CD14-positive monocyte (primary cell): ENCODE measurements at regions not wholly inside any gene's neighbourhood (a gene's known extent, or its start where the extent isn't known, plus 50 kb on each side); places are given as distances from the start of the nearest gene placed in this dataset.

Source experiments
- DNase-seq, 3 donors: peaks; one replicate each; pipeline ENCODE4 v3.0.0-alpha.2; 2011 to 2022
- H2AFZ ChIP-seq: 2 replicates; pipeline ENCODE4 v1.6.0; 2012; ENCODE audit warnings: mild to moderate bottlenecking, low read depth, low read length, inconsistent platforms; ENCODE audit not compliant: insufficient read depth, poor library complexity, severe bottlenecking
- H3K27ac ChIP-seq, 2 donors: 1 replicate in 1 of 2; 2 replicates in 1 of 2; pipeline ENCODE4 v1.5.1; 2012 to 2013; ENCODE audit warnings: low read length in 2 of 2, control low read depth in 1 of 2, inconsistent platforms in 1 of 2, low read depth in 1 of 2, mild to moderate bottlenecking in 1 of 2
- H3K27me3 ChIP-seq, 2 donors: one replicate each; pipeline versions ENCODE4 v1.6.0 to v1.6.1; 2011 to 2013; ENCODE audit warnings: low read length in 2 of 2; ENCODE audit not compliant: control insufficient read depth in 2 of 2, insufficient read depth in 2 of 2
- H3K36me3 ChIP-seq, 2 donors: replicated peaks in 1 of 2; 1 replicate in 1 of 2; 2 replicates in 1 of 2; pipeline versions ENCODE4 v1.5.1 to v1.6.1; 2012 to 2013; ENCODE audit warnings: low read length in 2 of 2, control low read depth in 1 of 2, inconsistent platforms in 1 of 2, mild to moderate bottlenecking in 1 of 2; ENCODE audit not compliant: insufficient read depth in 2 of 2, control insufficient read depth in 1 of 2
- H3K4me1 ChIP-seq, 2 donors: 1 replicate in 1 of 2; 2 replicates in 1 of 2; pipeline versions ENCODE4 v1.5.1 to v1.6.1; 2012 to 2013; ENCODE audit warnings: low read length in 2 of 2, control low read depth in 1 of 2, inconsistent platforms in 1 of 2, mild to moderate bottlenecking in 1 of 2, moderate library complexity in 1 of 2; ENCODE audit not compliant: insufficient read depth in 2 of 2, control insufficient read depth in 1 of 2
- H3K4me2 ChIP-seq: replicated peaks from 2 replicates; pipeline ENCODE3; 2012; ENCODE audit warnings: low read length, moderate library complexity, mild to moderate bottlenecking; ENCODE audit not compliant: poor library complexity, severe bottlenecking; ENCODE audit errors: extremely low read depth
- H3K4me3 ChIP-seq, 3 experiments: fragments of 200-600 bp in 1 of 3; sonication (generic) in 1 of 3; replicated peaks in 1 of 3; 1 replicate in 2 of 3; 2 replicates in 1 of 3; pipeline ENCODE4 v1.5.1; 2011 to 2013; ENCODE audit warnings: low read length in 3 of 3, mild to moderate bottlenecking in 3 of 3, control low read depth in 2 of 3, low read depth in 2 of 3, inconsistent platforms in 1 of 3, moderate library complexity in 1 of 3
- H3K79me2 ChIP-seq: 2 replicates; pipeline ENCODE4 v1.6.0; 2012; ENCODE audit warnings: mild to moderate bottlenecking, control low read depth, inconsistent platforms, low read length, moderate library complexity; ENCODE audit not compliant: insufficient read depth
- H3K9ac ChIP-seq: 2 replicates; pipeline ENCODE4 v1.6.0; 2017; ENCODE audit warnings: low read length, mild to moderate bottlenecking; ENCODE audit not compliant: insufficient read depth, poor library complexity, severe bottlenecking
- H3K9me3 ChIP-seq, 2 donors: replicated peaks in 1 of 2; 1 replicate in 1 of 2; 2 replicates in 1 of 2; pipeline versions ENCODE4 v1.5.1 to v1.6.1; 2012 to 2013; ENCODE audit warnings: low read length in 2 of 2, control low read depth in 1 of 2; ENCODE audit not compliant: control insufficient read depth in 1 of 2, insufficient read depth in 1 of 2
- H4K20me1 ChIP-seq: 2 replicates; pipeline ENCODE4 v1.6.0; 2012; ENCODE audit warnings: mild to moderate bottlenecking, low read length, control low read depth, moderate library complexity; ENCODE audit not compliant: insufficient read depth
- H3K27ac Mint-ChIP-seq, 7 donors: one replicate each; pipeline ENCODE4 v1.8.0; 2020; ENCODE audit warnings: mild to moderate bottlenecking in 7 of 7, mixed read lengths in 7 of 7, moderate library complexity in 6 of 7, inconsistent platforms in 2 of 7
- H3K27me3 Mint-ChIP-seq, 3 donors: one replicate each; pipeline ENCODE4 v1.8.0; 2021 to 2022; ENCODE audit warnings: low read depth in 3 of 3, mild to moderate bottlenecking in 3 of 3, mixed read lengths in 3 of 3, moderate library complexity in 3 of 3, inconsistent platforms in 1 of 3
- H3K36me3 Mint-ChIP-seq, 2 donors: one replicate each; pipeline ENCODE4 v1.8.0; 2020; ENCODE audit warnings: mixed read lengths in 2 of 2, inconsistent platforms in 1 of 2, mild to moderate bottlenecking in 1 of 2
- H3K4me1 Mint-ChIP-seq: one replicate; pipeline ENCODE4 v1.8.0; 2020; ENCODE audit warnings: mild to moderate bottlenecking, mixed read lengths
- H3K4me3 Mint-ChIP-seq, 2 donors: one replicate each; pipeline ENCODE4 v1.8.0; 2020; ENCODE audit warnings: mild to moderate bottlenecking in 2 of 2, mixed read lengths in 2 of 2, moderate library complexity in 1 of 2
- H3K9me3 Mint-ChIP-seq, 7 donors: one replicate each; pipeline ENCODE4 v1.8.0; 2020 to 2022; ENCODE audit warnings: mixed read lengths in 7 of 7, mild to moderate bottlenecking in 6 of 7, moderate library complexity in 6 of 7, inconsistent platforms in 2 of 7
- WGBS: methylation state at CpG from one replicate; pipeline ENCODE4 v1.1.5; 2013; ENCODE audit warnings: missing lambda C conversion rate; ENCODE audit not compliant: insufficient coverage; 5-methylcytosine and 5-hydroxymethylcytosine counted together
- intact Hi-C, 2 donors: fragments of 100-400 bp; cut with micrococcal nuclease; formaldehyde crosslinking; loops; one replicate each; pipeline versions ENCODE4 v1.15.0 to v1.15.1; 2023
- TF ChIP-seq, protein P1 (sequence below): fragments of 200-600 bp; IDR thresholded peaks from one replicate; pipeline ENCODE4 v1.8.0; 2022; ENCODE audit warnings: antibody characterized with exemption, mild to moderate bottlenecking

DNA sequence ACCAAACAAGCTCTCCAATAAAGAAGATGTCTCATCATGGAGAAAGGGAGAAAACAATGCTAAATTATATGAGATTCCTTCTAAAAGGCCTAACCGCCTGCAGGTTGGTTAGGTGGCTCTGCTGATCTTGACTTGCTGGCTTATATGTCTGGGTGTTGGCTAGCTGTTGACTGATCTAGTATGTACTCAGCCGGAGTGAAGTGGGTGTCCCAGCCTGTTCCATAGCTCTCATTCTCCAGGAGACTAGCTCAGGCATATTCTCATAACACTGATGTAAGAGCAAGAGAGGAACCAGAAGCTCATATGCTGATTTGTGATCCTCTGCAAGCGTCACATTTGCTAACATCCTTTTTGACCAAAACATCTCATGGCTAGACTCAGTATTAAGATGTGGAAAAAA is 473.0 kb downstream of the BMP2 start:
- Histone ChIP-seq H2AFZ (no peak overlapping the region), H3K36me3 (no peaks in the 10 kb centered on the region), H3K9me3 (no peaks in the 10 kb centered on the region), H3K79me2 (no peaks in the 10 kb centered on the region), H3K4me2 (no peak overlapping the region), H4K20me1 (no peaks in the 10 kb centered on the region), H3K9ac (no peak overlapping the region), H3K4me1 (no peaks in the 10 kb centered on the region), H3K27me3 (no peaks in the 10 kb centered on the region), H3K4me3 (no peak overlapping the region), H3K27ac (no peak overlapping the region)
- Mint-ChIP-seq H3K9me3 (peaks cover 0 to 8% (median 2%) of the 10 kb centered on the region in 7 donors), H3K4me3 (no peak overlapping the region), H3K27me3 (peaks cover 0 to 2% (median 0%) of the 10 kb centered on the region in 3 donors), H3K36me3 (no peaks in the 10 kb centered on the region), H3K4me1 (no peaks in the 10 kb centered on the region), H3K27ac (no peak overlapping the region)
- WGBS = 90% methylated on average over 2 of the region's 3 CpGs
- DNase-seq = no peak
- TF ChIP-seq, protein P1, sequence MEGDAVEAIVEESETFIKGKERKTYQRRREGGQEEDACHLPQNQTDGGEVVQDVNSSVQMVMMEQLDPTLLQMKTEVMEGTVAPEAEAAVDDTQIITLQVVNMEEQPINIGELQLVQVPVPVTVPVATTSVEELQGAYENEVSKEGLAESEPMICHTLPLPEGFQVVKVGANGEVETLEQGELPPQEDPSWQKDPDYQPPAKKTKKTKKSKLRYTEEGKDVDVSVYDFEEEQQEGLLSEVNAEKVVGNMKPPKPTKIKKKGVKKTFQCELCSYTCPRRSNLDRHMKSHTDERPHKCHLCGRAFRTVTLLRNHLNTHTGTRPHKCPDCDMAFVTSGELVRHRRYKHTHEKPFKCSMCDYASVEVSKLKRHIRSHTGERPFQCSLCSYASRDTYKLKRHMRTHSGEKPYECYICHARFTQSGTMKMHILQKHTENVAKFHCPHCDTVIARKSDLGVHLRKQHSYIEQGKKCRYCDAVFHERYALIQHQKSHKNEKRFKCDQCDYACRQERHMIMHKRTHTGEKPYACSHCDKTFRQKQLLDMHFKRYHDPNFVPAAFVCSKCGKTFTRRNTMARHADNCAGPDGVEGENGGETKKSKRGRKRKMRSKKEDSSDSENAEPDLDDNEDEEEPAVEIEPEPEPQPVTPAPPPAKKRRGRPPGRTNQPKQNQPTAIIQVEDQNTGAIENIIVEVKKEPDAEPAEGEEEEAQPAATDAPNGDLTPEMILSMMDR = no peak
- intact Hi-C loops = no loop called here

DNA sequence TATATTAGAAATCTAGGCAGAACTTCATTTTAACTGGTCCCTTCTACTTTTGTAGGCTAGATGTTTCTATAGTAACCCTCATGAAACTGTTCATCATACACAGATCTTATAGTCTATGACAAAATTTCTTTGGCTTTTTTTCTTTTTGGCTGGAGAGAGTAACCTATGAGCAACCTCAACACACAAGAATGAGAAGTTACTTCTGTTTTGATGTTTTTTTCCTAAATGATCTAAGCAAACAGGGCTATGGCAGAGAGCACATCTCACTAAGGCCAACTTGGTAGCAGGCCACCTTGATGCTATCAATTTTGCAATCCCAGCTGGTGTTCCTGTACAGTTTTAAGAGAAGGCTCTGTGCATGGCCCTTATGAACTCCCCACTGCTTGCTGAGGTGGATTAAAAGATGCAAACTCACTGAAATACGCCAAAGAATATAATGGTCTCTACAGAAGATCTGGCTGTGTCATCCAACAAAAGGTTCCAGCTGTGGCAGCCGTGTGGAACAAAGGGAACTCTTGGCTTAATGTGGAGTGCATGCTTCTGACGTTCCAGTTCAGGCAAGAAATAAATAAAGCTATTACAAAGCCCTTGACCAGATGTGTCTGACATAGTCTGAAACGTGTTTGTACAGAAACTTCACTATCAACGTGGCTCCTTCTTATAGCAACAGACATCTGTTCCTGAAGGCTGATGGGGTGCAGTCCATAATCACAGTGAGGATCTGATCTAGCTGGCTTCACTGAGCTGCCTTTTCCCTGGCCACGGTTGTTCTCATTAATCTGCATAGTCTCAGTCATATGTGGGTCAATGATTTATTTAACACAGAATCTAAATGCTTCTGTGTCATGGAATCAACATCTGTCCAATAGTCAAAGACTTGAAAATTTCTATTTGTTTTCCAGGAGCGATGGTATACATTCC is 481.1 kb downstream of the BMP2 start:
- Mint-ChIP-seq H3K4me1 (no peaks in the 10 kb centered on the region), H3K36me3 (no peaks in the 10 kb centered on the region), H3K27ac (no peak overlapping the region), H3K27me3 (peaks cover 0 to 3% (median 2%) of the 10 kb centered on the region in 3 donors), H3K4me3 (no peak overlapping the region), H3K9me3 (peaks cover 0 to under 1% (median 0%) of the 10 kb centered on the region in 7 donors)
- Histone ChIP-seq H4K20me1 (no peaks in the 10 kb centered on the region), H3K27ac (no peak overlapping the region), H3K36me3 (no peaks in the 10 kb centered on the region), H3K4me2 (no peak overlapping the region), H3K9ac (no peak overlapping the region), H3K4me3 (no peak overlapping the region), H3K27me3 (no peaks in the 10 kb centered on the region), H3K9me3 (no peaks in the 10 kb centered on the region), H2AFZ (no peak overlapping the region), H3K4me1 (no peaks in the 10 kb centered on the region), H3K79me2 (no peaks in the 10 kb centered on the region)
- intact Hi-C loops = no loop called here
- no peak for DNase-seq
- TF ChIP-seq, protein P1 = no peak
- WGBS = 87% methylated on average over 5 of the region's 7 CpGs
